ENCODE measurements at regions not wholly inside any gene's neighbourhood (a gene's known extent, or its start where the extent isn't known, plus 50 kb on each side); places are given as distances from the start of the nearest gene placed in this dataset.

DNA sequence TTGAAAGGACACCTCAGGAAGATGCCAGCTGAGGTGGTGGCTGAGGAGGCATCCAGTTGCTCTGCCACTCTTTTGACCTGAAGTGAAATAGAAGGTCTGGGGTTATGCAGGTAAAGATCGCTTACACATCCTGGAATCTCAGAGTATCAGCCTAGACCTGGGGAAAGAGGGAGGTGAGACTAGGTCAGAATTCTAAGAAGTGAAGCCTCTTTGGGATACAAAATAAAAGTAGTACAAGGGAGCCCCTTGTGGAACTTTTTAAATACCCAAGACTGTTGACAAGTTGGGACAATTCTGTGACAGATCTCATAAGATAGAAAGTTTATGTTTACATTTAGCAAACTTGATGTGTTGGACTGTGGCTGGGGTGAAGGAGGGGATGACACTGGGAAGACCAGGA, 263.1 kb downstream of the SPRY1 start:
- Histone ChIP-seq H3K27ac (peak overlapping the region in 1 of 4 donors; percentile 8), H3K4me1 (no peaks in the 10 kb centered on the region), H3K9me3 (peaks cover 0 to 6% (median 0%) of the 10 kb centered on the region in 4 donors), H3K4me3 (no peak overlapping the region), H3K27me3 (no peaks in the 10 kb centered on the region), H3K36me3 (no peaks in the 10 kb centered on the region)
- DNase-seq, result no peak
- TF ChIP-seq POLR2A (IDR thresholded peaks at IDR 0.05), result no peak
- TF ChIP-seq CTCF (IDR thresholded peaks at IDR 0.05), result peak in 4 of 6 experiments; percentile 30 to 48 (median 47)

- Histone ChIP-seq H3K4me3 (no peak overlapping the region), H3K27ac (no peak overlapping the region), H3K27me3 (no peaks in the 10 kb centered on the region), H3K4me1 (no peaks in the 10 kb centered on the region), H3K36me3 (no peaks in the 10 kb centered on the region), H3K9me3 (peaks cover 0 to 5% (median 0%) of the 10 kb centered on the region in 4 donors)
- no peak for DNase-seq
- TF ChIP-seq CTCF (IDR thresholded peaks at IDR 0.05) (peak; percentile 41 to 70 (median 60)), POLR2A (IDR thresholded peaks at IDR 0.05) (no peak)
Observed at GRCh38 chr4:123661080-123661737, 264.6 kb downstream of the SPRY1 start.

GRCh38 chr4:123662827-123663226, 266.2 kb downstream of the SPRY1 start:
- H3K9me3 ChIP-seq, result no peaks in the 10 kb centered on the region
- no peaks in the 10 kb centered on the region for H3K36me3 ChIP-seq
- no peak for TF ChIP-seq CTCF (IDR thresholded peaks at IDR 0.05)
- TF ChIP-seq POLR2A (IDR thresholded peaks at IDR 0.05), result no peak
- no peak overlapping the region for H3K27ac ChIP-seq
- DNase-seq, result no peak
- H3K4me1 ChIP-seq, result no peaks in the 10 kb centered on the region
- no peak overlapping the region for H3K4me3 ChIP-seq
- no peaks in the 10 kb centered on the region for H3K27me3 ChIP-seq

GRCh38 chr4:123666486-123666885, 269.9 kb downstream of the SPRY1 start:
- Histone ChIP-seq H3K27me3 (no peaks in the 10 kb centered on the region), H3K36me3 (no peaks in the 10 kb centered on the region), H3K4me3 (no peak overlapping the region), H3K27ac (no peak overlapping the region), H3K4me1 (no peaks in the 10 kb centered on the region), H3K9me3 (no peaks in the 10 kb centered on the region)
- no peak for DNase-seq
- no peak for TF ChIP-seq POLR2A (IDR thresholded peaks at IDR 0.05)
- no peak for TF ChIP-seq CTCF (IDR thresholded peaks at IDR 0.05)

DNA sequence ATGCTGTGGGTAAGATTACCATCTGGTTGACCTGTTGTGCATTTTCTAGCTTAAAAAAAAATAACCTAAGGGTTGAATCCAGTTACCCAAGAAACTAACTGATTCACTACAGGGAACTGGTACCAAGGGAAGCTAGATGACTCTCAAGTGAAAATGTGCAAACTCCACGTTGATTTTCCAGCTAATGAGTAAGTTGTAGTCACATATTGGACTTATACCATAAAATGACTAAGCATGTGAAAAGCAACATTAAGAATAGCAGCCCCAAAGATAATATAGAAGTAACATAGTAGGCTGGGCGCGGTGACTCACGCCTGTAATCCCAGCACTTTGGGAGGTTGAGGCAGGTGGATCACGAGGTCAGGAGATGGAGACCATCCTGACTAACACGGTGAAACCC, 270.9 kb downstream of the SPRY1 start:
- Histone ChIP-seq H3K4me1 (peaks cover 0 to 4% (median 2%) of the 10 kb centered on the region in 4 donors), H3K36me3 (no peaks in the 10 kb centered on the region), H3K27ac (no peak overlapping the region), H3K4me3 (no peak overlapping the region), H3K27me3 (no peaks in the 10 kb centered on the region), H3K9me3 (no peaks in the 10 kb centered on the region)
- TF ChIP-seq POLR2A (IDR thresholded peaks at IDR 0.05) (no peak), CTCF (IDR thresholded peaks at IDR 0.05) (no peak)
- no peak for DNase-seq
